HG03097 (cell line): ENCODE measurements at regions not wholly inside any gene's neighbourhood (a gene's known extent, or its start where the extent isn't known, plus 50 kb on each side); places are given as distances from the start of the nearest gene placed in this dataset.

Experiments used
- ATAC-seq: cut with Tn5 transposase; IDR thresholded peaks from one replicate; pipeline ENCODE4 v1.9.1; 2021; ENCODE audit not compliant: unreplicated experiment, low FRiP score

GRCh38 chr3:80247766-80248165, 480.0 kb upstream of the ROBO1 start:
- no peak for ATAC-seq

- ATAC-seq, result no peak
These were observed 476.6 kb upstream of the ROBO1 start for GRCh38 chr3:80244390-80244789.

DNA sequence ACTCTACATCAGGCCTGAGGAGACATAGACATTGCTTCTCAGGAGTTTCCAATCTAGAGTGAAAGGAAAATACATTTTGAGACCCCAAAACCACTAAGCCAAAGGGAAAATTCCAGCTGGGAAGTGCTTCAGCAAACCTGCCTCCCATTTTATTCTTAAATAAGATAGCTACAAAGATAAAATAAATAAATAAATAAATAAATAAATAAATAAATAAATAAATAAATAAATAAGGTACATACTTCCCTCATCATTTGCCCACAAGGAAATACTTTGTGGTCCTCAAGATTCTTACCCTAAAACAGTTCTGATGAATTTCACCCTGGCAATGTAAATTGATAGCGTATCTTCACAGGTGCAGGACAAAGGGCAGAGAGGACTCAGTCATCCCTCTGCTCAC, 474.0 kb upstream of the ROBO1 start:
- ATAC-seq, result no peak

DNA sequence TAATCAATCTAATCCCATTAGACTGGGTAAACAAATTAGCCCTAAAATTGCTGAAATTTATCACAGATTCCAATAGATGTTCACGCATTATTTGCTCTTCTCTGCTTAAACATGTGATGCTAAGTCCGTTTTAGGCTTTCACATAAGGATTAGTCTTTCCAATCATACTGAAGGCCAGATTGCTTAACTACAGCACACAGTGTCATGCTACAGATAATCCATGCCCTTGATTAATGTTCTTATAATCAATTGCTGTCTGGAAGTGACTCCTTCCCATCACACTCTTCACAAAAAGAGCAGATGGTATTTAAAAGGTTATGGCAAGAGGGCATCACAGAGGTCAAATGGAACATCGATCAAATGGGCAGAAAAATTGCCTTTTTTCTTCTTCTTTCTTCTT, 471.5 kb upstream of the ROBO1 start:
- no peak for ATAC-seq

GRCh38 chr3:80238606-80239005, 470.8 kb upstream of the ROBO1 start:
- ATAC-seq, result no peak

GRCh38 chr3:80238152-80238551, 470.4 kb upstream of the ROBO1 start:
- ATAC-seq, result no peak

DNA sequence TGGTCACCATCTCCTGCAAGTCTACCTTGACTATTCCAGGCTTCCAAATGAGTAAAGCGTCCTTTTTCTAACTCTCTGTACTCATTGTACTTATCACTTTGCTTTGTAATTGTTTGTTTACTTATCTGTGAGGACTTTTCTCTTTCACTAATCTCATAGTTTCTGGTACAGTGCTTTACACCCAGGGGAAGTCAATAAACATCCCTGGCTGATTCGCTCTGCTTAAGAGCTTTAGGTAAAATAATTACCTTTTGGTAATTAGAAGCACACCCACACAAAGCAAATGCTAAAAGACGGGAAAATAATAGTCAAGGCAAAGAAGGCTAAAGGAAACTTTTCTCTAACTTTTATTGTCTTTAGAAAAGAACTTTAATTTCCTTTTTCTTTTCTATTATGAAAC, 466.9 kb upstream of the ROBO1 start:
- ATAC-seq, result no peak

DNA sequence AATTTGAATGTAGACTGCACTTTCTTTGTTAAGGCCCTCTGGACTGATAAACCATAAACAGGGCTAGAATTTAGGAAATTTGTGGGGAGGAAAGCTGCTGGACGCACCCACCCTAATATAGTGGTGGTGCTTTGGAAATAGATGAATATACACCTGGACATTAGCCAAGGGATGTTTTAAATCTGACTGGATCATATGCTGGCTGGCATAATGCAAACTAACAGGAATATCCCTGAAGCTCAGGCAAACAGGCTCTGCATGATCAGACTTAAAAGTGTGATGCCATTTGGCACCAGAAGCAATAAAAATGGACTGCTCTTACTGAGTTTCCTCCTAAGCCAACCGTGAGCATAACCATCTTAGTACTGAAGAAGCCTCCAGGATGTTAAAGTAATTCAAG, 465.8 kb upstream of the ROBO1 start:
- no peak for ATAC-seq

GRCh38 chr3:80232760-80233159, 465.0 kb upstream of the ROBO1 start:
- no peak for ATAC-seq

DNA sequence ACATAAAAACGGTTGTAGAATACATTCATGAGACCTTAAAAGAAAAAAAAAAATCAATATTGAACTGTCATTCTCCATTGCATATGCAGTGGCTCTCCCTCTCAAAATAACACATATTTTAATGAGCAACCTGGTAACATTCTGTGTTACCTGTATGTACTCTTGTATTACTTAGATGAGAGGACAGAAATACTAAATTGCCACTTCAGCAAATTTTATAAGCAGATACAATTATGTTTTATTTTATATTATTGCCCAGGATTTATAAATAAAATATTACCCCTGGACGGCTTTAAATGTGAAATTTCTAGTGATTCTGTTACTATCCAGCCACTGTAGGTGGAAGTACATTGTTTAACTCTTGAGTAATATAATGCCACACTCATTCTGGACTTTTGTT, 463.2 kb upstream of the ROBO1 start:
- no peak for ATAC-seq

DNA sequence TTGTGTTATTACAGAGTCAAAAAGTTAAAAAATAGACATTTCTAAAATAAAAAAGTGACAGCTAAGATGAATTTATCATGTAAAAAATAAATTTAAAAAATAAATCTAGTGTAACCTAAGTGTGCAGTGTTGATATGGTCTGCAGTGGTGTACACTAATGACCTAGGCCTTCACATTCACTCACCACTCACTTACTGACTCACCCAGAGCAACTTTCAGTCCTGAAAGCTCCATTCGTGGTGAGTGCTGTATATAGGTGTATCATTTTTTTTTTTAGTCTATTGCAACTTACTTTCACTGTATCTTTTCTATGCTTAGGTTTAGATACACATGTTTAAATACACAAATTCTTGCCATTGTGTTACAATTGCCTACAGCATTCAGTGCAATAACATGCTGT, 459.4 kb upstream of the ROBO1 start:
- ATAC-seq, result no peak

- ATAC-seq, result no peak
These were observed 447.4 kb upstream of the ROBO1 start for GRCh38 chr3:80215191-80215590.

GRCh38 chr3:80213086-80213485, 445.3 kb upstream of the ROBO1 start:
- no peak for ATAC-seq

DNA sequence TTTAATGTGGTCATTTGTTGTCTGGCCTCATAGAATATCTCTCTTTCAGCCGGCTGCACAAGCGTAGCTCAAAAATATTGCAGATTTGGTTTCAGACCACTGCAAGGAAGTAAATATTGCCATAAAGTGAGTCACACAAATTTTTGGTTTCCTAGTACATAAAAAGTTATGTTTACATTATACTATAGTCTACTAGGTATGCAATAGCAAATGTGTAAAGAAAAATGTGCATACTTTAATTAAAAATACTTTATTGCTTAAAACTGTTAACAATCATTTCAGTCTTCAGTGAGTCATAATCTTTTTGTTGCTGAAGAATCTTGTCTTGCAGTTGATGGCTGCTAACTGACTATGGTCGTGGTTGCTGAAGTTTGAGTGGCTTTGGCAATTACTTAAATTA, 425.1 kb upstream of the ROBO1 start:
- ATAC-seq, result no peak

DNA sequence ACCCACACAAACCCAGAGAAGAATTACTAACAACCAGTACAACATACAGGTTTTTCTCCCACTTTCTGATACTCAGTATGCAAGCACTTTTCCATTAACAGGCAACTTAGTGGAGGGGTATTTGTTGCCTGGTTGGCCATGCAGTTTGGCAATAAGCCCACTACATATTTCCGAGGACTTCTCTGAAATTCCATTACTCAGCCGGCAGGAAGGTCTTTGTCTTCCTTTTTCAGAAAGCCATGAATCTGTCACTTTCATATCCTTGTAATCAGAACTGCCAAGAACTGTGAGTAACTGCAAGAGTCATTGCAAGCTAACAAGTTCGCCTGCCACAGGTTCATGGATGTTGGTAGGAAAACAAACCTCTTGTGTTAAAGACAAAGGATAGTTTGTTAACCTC, 422.3 kb upstream of the ROBO1 start:
- no peak for ATAC-seq

DNA sequence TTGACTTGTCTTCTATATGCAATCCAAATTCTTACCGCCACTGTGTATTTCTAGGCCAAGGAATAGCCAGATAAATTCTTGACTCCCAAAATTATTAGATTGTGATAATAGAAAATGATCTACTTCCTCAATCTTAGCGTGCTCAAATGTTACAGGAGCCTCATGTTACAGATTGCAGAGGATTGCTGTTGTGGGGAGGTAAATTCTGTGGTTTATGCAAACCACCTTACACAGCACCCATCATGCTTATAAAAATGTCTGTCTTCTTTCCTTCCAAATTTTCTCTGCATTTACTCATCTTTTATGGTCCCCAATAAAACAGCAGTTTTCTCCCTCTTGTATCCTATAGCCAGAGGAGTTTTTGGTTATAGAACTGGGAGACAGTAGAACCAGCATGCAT, 420.2 kb upstream of the ROBO1 start:
- no peak for ATAC-seq

DNA sequence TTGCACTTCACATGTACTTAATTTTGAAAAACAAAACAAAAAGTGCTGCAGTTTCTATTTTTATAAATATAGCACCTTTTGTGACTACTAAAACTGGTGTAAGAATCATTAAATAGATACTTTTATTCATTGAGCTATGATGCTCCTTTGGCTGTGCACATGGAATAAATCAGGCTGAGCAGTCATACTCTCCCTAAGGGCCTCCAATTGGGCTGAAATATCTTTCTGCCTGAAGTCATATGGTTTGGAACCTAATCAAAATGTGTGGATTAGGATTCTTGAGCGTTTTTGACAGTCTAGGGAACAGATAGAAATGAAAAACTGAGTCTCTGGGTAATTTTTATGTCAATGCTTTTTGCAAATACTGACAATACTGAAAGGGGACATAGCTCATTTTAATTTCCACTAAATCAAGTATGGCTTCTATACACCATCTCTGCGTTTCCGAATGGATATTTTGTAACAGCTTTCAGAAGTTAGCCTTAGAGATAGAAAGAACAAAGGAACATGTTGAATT, 392.2 kb upstream of the ROBO1 start:
- ATAC-seq, result no peak

DNA sequence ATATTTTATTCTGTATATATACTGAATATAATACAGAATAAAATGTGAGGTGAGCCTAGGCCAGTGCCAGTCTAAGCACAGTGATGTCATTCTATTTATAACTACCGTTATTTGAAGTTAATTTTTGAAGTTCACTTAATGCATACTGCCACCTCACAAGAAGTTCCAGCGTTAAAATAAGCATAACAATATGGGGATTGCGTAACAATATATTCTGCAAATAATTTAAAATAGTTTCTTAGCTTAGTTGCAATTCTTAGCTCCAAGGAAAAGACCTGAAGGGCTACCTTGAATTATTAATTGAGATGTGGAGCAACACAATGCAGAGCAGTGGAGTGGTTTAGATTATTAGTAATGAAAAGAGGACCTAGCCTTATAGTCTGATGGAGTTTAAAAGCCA, 390.5 kb upstream of the ROBO1 start:
- no peak for ATAC-seq

DNA sequence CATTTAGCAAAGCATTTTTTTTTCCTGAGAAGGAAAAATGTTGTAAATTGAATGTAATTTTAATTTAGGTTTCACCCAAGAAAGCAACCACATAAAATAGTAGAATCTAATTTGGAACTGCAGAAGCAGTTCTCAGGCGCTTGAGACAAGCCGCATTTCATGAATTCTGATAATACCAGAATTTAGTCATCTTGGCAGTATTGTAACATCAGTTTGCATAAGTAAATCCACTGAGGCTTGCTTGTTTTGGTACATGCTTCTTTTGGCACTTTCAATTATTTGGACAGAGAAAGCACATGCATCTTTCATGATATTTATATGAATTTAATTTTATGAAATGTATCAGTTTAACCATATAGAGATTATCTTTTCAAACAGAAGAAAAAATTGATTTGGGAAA, 389.7 kb upstream of the ROBO1 start:
- no peak for ATAC-seq

GRCh38 chr3:80152692-80153091, 384.9 kb upstream of the ROBO1 start:
- ATAC-seq, result no peak

DNA sequence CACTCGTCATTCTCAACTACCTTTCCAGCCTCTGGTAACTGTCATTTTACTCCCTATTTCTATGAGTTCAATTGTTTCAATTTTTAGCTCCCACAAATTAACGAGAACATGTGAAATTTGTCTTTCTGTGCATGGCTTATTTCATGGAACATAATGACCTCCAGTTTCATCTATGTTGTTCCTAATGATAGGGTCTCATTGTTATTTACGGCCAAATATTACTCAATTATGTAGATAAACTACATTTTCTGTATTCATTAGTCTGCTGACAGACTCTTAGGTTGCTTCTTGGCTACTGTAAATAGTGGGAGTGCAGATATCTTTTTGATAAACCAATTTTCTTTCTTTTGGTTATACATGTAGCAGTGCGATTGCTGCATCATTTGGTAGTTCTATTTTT, 374.9 kb upstream of the ROBO1 start:
- no peak for ATAC-seq

GRCh38 chr3:80141557-80141956, 373.8 kb upstream of the ROBO1 start:
- no peak for ATAC-seq

- ATAC-seq, result no peak
These were observed 348.5 kb upstream of the ROBO1 start for GRCh38 chr3:80116281-80116680.

DNA sequence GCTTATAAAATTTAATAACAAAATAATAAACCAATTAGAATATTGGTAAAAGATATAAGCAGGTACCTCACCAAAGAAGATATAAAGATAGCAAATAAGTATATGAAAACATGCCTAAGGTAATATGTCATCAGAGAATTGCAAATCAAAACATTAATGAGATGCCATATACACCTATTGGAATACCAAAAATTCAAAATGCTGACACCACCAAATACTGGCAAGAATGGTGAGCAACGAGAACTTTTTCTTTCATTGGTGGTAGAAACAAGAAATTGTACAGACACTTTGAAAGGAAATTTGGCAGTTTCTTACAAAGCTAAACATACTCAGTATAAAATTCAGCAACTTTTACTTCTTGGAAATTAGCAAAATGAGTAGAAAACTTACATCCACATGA, 346.9 kb upstream of the ROBO1 start:
- ATAC-seq, result no peak
